ENCODE measurements at regions not wholly inside any gene's neighbourhood (a gene's known extent, or its start where the extent isn't known, plus 50 kb on each side); places are given as distances from the start of the nearest gene placed in this dataset.
"Not testable (repeated sequence)": the region's sequence is repeated elsewhere in the genome, so short reads cannot be mapped to it uniquely, and the experiment has no call there.

DNA sequence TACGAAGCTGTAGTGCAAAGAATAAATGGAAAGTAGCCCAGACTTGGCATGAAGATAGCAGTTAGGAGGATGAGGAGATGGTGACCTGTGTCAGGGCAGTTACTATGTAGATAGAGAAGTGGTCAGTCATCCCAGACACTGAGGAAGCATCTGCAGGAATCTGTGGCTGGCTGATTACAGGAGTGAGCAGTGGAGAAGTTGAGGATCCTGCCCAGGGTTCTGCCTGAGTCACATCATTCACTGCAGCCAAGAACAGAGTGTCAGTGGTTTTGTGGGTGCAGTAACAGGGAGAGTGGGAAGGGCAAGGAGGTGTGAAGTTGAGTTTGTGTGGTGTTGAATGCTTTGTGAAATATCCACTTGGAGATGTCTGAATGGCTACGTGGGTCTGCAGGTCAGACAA, 676.4 kb upstream of the NRP1 start:
- intact Hi-C loops (cut with DNase I, micrococcal nuclease): no loop called here
- Mint-ChIP-seq H3K4me3 (no peak overlapping the region), H3K4me1 (no peaks in the 10 kb centered on the region), H3K9me3 (ENCODE audit: low read depth) (no peaks in the 10 kb centered on the region), H3K36me3 (ENCODE audit: low read depth) (no peaks in the 10 kb centered on the region), H3K27ac (no peak overlapping the region), H3K27me3 (peaks cover 6% of the 10 kb centered on the region)
- CTCF ChIA-PET: no interaction called here
- POLR2A ChIA-PET: no interaction called here
- DNase-seq: no peak
- ATAC-seq: no peak

- intact Hi-C loops (cut with DNase I, micrococcal nuclease); H3K4me1 Mint-ChIP-seq; DNase-seq; H3K9me3 Mint-ChIP-seq (ENCODE audit: low read depth); H3K36me3 Mint-ChIP-seq (ENCODE audit: low read depth); H3K27me3 Mint-ChIP-seq; ATAC-seq; H3K4me3 Mint-ChIP-seq; H3K27ac Mint-ChIP-seq; CTCF ChIA-PET; POLR2A ChIA-PET: not testable (repeated sequence)
These were observed 675.8 kb upstream of the NRP1 start for GRCh38 chr10:34010228-34010627.

DNA sequence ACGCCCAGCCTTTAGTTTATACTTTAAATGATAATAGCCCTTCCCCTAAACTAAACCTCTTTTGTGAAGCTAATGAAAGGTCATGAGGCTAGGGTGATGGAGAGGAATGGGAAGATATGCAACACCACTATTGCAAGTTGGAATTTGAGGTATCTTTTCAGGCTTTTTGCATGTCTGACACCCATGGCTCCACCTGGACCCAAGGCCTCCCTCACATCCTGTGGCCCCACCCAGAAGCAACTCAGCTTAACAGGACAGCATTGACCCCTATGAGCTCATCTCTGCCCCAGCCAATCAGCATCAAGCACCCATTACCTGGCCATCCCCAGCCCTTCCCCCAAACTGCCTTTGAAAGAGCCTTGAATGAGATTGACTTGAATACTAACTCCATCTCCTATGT, 674.2 kb upstream of the NRP1 start:
- H3K4me3 Mint-ChIP-seq: no peak overlapping the region
- H3K27ac Mint-ChIP-seq: no peak overlapping the region
- H3K27me3 Mint-ChIP-seq: peaks cover 4% of the 10 kb centered on the region
- H3K36me3 Mint-ChIP-seq (ENCODE audit: low read depth): no peaks in the 10 kb centered on the region
- ATAC-seq (no peak), DNase-seq (no peak)
- POLR2A ChIA-PET: no interaction called here
- intact Hi-C loops (cut with DNase I, micrococcal nuclease): no loop called here
- H3K9me3 Mint-ChIP-seq (ENCODE audit: low read depth): no peaks in the 10 kb centered on the region
- CTCF ChIA-PET: no interaction called here
- H3K4me1 Mint-ChIP-seq: no peaks in the 10 kb centered on the region

- no peak overlapping the region for H3K4me3 Mint-ChIP-seq
- no peaks in the 10 kb centered on the region for H3K9me3 Mint-ChIP-seq (ENCODE audit: low read depth)
- no peaks in the 10 kb centered on the region for H3K4me1 Mint-ChIP-seq
- peaks cover 4% of the 10 kb centered on the region for H3K27me3 Mint-ChIP-seq
- DNase-seq: no peak
- H3K27ac Mint-ChIP-seq: no peak overlapping the region
- no peak for ATAC-seq
- no peaks in the 10 kb centered on the region for H3K36me3 Mint-ChIP-seq (ENCODE audit: low read depth)
- ChIA-PET POLR2A (no interaction called here), CTCF (interaction anchor here (1.3 kb wide), 1 partner anchor 78 kb away, joined by 4 read pairs; no protein-coding TSS in a partner anchor)
- intact Hi-C loops (cut with DNase I, micrococcal nuclease): no loop called here
These were observed 672.0 kb upstream of the NRP1 start for GRCh38 chr10:34006471-34006870.

- Mint-ChIP-seq H3K4me1 (no peaks in the 10 kb centered on the region), H3K4me3 (no peak overlapping the region), H3K27ac (no peak overlapping the region), H3K36me3 (ENCODE audit: low read depth) (no peaks in the 10 kb centered on the region), H3K9me3 (ENCODE audit: low read depth) (no peaks in the 10 kb centered on the region), H3K27me3 (no peaks in the 10 kb centered on the region)
- intact Hi-C loops (cut with DNase I, micrococcal nuclease): no loop called here
- ATAC-seq (no peak), DNase-seq (no peak)
- POLR2A ChIA-PET: no interaction called here
- CTCF ChIA-PET: interaction anchor here (0.6 kb wide), 1 partner anchor 1578 kb away, joined by 3 read pairs; no protein-coding TSS in a partner anchor
These were observed 669.1 kb upstream of the NRP1 start for GRCh38 chr10:34003561-34003960.

GRCh38 chr10:34002896-34003295, 668.4 kb upstream of the NRP1 start:
- Mint-ChIP-seq H3K9me3 (ENCODE audit: low read depth) (no peaks in the 10 kb centered on the region), H3K36me3 (ENCODE audit: low read depth) (no peaks in the 10 kb centered on the region), H3K4me3 (no peak overlapping the region), H3K27me3 (no peaks in the 10 kb centered on the region), H3K27ac (no peak overlapping the region), H3K4me1 (no peaks in the 10 kb centered on the region)
- DNase-seq (no peak), ATAC-seq (no peak)
- ChIA-PET CTCF (no interaction called here), POLR2A (no interaction called here)
- intact Hi-C loops (cut with DNase I, micrococcal nuclease): no loop called here

DNA sequence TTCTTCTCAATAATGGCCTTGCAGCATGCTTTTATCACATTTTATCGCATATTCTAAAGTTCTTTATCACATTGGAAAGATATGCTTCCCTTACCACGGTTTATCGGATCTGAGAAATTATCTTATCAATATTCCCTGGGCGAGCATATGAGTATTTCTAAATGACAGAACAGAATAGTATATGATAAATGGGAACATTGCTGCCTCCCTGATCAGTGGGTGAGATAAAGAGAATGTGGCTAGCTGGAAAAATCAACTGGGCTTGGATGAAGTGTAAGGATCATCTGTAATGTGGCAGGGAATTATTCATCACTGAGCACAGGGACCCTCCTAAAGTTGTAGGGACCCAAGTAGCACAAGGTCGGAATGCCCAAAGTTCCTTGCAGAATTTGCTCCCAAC, 667.4 kb upstream of the NRP1 start:
- intact Hi-C loops (cut with DNase I, micrococcal nuclease): no loop called here
- DNase-seq: no peak
- Mint-ChIP-seq H3K4me3 (no peak overlapping the region), H3K36me3 (ENCODE audit: low read depth) (no peaks in the 10 kb centered on the region), H3K27me3 (no peaks in the 10 kb centered on the region), H3K27ac (no peak overlapping the region), H3K9me3 (ENCODE audit: low read depth) (no peaks in the 10 kb centered on the region), H3K4me1 (no peaks in the 10 kb centered on the region)
- no peak for ATAC-seq
- POLR2A ChIA-PET: no interaction called here
- CTCF ChIA-PET: no interaction called here

DNA sequence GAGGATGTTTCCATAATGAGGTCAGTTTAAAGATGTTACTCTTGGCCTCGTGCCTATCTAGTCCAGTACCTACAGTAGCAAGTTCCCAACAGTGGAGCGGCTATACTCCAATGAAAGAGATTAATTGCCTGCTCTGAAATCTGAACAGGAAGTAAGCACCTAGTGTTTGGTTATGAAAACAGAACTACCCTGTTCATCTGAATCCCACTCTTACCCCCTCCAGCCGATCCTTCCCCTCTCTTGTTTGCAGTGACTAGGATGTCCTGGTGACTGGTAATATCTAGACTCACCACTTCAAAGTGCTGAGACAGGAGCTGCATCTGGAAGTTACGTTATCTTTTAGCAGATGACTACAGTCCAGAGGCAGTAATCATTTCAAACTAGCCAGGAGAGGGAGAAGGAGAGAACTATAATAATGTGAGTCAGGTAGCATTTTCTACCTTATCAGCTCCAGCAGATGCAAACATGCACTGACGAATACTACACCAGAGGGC, 666.7 kb upstream of the NRP1 start:
- ChIA-PET POLR2A (no interaction called here), CTCF (no interaction called here)
- Mint-ChIP-seq H3K4me1 (no peaks in the 10 kb centered on the region), H3K27ac (no peak overlapping the region), H3K27me3 (peaks cover 3% of the 10 kb centered on the region), H3K4me3 (no peak overlapping the region), H3K36me3 (ENCODE audit: low read depth) (no peaks in the 10 kb centered on the region), H3K9me3 (ENCODE audit: low read depth) (no peaks in the 10 kb centered on the region)
- DNase-seq: no peak
- intact Hi-C loops (cut with DNase I, micrococcal nuclease): no loop called here
- ATAC-seq: no peak

DNA sequence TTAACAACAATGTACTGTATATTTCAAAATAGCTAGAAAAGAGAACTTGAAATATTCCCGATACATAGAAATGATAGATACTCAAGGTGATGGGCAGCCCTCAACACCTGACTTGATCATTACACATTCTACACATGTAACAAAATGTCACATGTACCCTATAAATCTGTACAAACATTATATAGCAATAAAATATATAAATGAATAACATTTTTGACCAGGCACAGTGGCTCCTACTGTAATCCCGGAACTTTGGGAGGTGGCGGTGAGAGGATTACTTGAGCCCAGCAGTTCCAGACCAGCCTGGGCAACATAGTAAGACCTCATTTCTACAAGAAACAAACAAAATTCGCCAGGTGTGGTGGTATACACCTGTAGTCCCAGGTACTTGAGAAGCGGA, 659.5 kb upstream of the NRP1 start:
- intact Hi-C loops (cut with DNase I, micrococcal nuclease): no loop called here
- Mint-ChIP-seq H3K27ac (no peak overlapping the region), H3K27me3 (peaks cover 7% of the 10 kb centered on the region), H3K4me1 (no peaks in the 10 kb centered on the region), H3K4me3 (no peak overlapping the region), H3K9me3 (ENCODE audit: low read depth) (no peaks in the 10 kb centered on the region), H3K36me3 (ENCODE audit: low read depth) (no peaks in the 10 kb centered on the region)
- CTCF ChIA-PET: no interaction called here
- DNase-seq (no peak), ATAC-seq (no peak)
- POLR2A ChIA-PET: no interaction called here

DNA sequence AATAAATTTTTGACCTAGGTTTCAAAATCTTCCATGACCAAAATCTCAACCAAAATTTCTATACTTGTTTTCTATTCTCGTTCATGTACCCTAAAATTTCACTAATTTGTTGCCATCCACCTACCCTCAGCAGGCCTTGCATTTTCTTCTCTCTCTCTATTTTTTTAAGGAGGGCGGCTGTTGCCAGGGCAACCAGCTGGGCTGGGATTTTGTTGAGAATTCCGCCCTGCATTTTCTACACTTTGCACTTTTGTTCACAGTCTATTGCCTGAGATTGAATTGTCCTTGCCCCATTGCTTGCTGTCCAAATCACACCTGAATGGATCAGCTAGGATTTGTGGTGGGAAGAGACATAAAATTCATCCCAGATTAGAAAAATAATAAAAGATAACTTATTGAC, 657.5 kb upstream of the NRP1 start:
- Mint-ChIP-seq H3K9me3 (ENCODE audit: low read depth) (no peaks in the 10 kb centered on the region), H3K4me3 (no peak overlapping the region), H3K36me3 (ENCODE audit: low read depth) (no peaks in the 10 kb centered on the region), H3K27ac (no peak overlapping the region), H3K4me1 (no peaks in the 10 kb centered on the region), H3K27me3 (peaks cover 7% of the 10 kb centered on the region)
- ChIA-PET CTCF (no interaction called here), POLR2A (no interaction called here)
- DNase-seq (no peak), ATAC-seq (no peak)
- intact Hi-C loops (cut with DNase I, micrococcal nuclease): no loop called here

- ChIA-PET CTCF (no interaction called here), POLR2A (no interaction called here)
- Mint-ChIP-seq H3K27ac (no peak overlapping the region), H3K4me3 (no peak overlapping the region), H3K9me3 (ENCODE audit: low read depth) (no peaks in the 10 kb centered on the region), H3K4me1 (no peaks in the 10 kb centered on the region), H3K36me3 (ENCODE audit: low read depth) (no peaks in the 10 kb centered on the region), H3K27me3 (peaks cover 3% of the 10 kb centered on the region)
- DNase-seq: no peak
- no peak for ATAC-seq
- intact Hi-C loops (cut with DNase I, micrococcal nuclease): no loop called here
These were observed 652.0 kb upstream of the NRP1 start for GRCh38 chr10:33986515-33986914.

GRCh38 chr10:33986016-33986415, 651.5 kb upstream of the NRP1 start:
- ChIA-PET POLR2A (no interaction called here), CTCF (no interaction called here)

DNA sequence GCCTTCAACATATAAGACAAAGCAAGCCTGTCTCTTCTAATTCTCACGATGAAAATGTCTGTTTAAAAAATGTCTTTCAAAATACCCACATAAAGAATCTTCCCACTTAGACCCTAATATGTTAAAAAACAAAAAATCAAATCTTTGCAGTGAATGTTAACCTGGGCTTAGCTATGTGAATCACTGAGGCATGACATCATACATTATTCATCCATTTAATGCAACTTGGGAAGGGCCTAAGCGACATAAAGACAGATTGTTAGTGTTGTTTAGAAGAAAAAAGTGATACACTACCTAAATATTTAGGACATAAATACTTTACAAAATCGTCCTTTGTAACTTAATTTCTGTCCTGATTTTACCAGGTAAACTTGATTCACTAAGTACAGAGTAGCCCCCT, 648.5 kb upstream of the NRP1 start:
- ATAC-seq: no peak
- Mint-ChIP-seq H3K36me3 (ENCODE audit: low read depth) (no peaks in the 10 kb centered on the region), H3K27me3 (no peaks in the 10 kb centered on the region), H3K4me1 (no peaks in the 10 kb centered on the region), H3K4me3 (no peak overlapping the region), H3K27ac (no peak overlapping the region), H3K9me3 (ENCODE audit: low read depth) (no peaks in the 10 kb centered on the region)
- DNase-seq: no peak
- ChIA-PET POLR2A (no interaction called here), CTCF (no interaction called here)
- intact Hi-C loops (cut with DNase I, micrococcal nuclease): no loop called here

More at GRCh38 chr10:33986016-33986415, 651.5 kb upstream of the NRP1 start:
- Mint-ChIP-seq H3K36me3 (ENCODE audit: low read depth) (no peaks in the 10 kb centered on the region), H3K27me3 (peaks cover 1% of the 10 kb centered on the region), H3K9me3 (ENCODE audit: low read depth) (no peaks in the 10 kb centered on the region), H3K27ac (no peak overlapping the region), H3K4me1 (no peaks in the 10 kb centered on the region), H3K4me3 (no peak overlapping the region)
- no peak for DNase-seq
- intact Hi-C loops (cut with DNase I, micrococcal nuclease): no loop called here
- no peak for ATAC-seq

All from activated CD4-positive, alpha-beta T cell treated with anti-CD3 and anti-CD28 coated beads for 36 hours (primary cell).